ENCODE measurements at regions not wholly inside any gene's neighbourhood (a gene's known extent, or its start where the extent isn't known, plus 50 kb on each side); places are given as distances from the start of the nearest gene placed in this dataset.

GRCh38 chr5:87570366-87570765 is 157.6 kb upstream of the CCNH start:
- no peak overlapping the region for H3K4me3 ChIP-seq
- H3K27ac ChIP-seq = no peak overlapping the region
- no peaks in the 10 kb centered on the region for H3K9me3 ChIP-seq
- intact Hi-C loops (cut with DNase I) = no loop called here
- H3K36me3 ChIP-seq = no peaks in the 10 kb centered on the region
- no peaks in the 10 kb centered on the region for H3K27me3 ChIP-seq (ENCODE audit: low read depth)
- DNase-seq (no peak), ATAC-seq (no peak)
- TF ChIP-seq, protein P1, sequence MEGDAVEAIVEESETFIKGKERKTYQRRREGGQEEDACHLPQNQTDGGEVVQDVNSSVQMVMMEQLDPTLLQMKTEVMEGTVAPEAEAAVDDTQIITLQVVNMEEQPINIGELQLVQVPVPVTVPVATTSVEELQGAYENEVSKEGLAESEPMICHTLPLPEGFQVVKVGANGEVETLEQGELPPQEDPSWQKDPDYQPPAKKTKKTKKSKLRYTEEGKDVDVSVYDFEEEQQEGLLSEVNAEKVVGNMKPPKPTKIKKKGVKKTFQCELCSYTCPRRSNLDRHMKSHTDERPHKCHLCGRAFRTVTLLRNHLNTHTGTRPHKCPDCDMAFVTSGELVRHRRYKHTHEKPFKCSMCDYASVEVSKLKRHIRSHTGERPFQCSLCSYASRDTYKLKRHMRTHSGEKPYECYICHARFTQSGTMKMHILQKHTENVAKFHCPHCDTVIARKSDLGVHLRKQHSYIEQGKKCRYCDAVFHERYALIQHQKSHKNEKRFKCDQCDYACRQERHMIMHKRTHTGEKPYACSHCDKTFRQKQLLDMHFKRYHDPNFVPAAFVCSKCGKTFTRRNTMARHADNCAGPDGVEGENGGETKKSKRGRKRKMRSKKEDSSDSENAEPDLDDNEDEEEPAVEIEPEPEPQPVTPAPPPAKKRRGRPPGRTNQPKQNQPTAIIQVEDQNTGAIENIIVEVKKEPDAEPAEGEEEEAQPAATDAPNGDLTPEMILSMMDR (IDR thresholded peaks at IDR 0.05) = no peak
- H3K4me1 ChIP-seq = no peaks in the 10 kb centered on the region

- DNase-seq = no peak
- TF ChIP-seq, protein P1 (IDR thresholded peaks at IDR 0.05) = no peak
- Histone ChIP-seq H3K4me3 (no peak overlapping the region), H3K9me3 (no peaks in the 10 kb centered on the region), H3K4me1 (no peaks in the 10 kb centered on the region), H3K36me3 (no peaks in the 10 kb centered on the region), H3K27me3 (ENCODE audit: low read depth) (no peaks in the 10 kb centered on the region), H3K27ac (no peak overlapping the region)
- no peak for ATAC-seq
- intact Hi-C loops (cut with DNase I) = no loop called here
These were observed 149.3 kb upstream of the CCNH start for GRCh38 chr5:87562068-87562467.

GRCh38 chr5:87560528-87560927 is 147.8 kb upstream of the CCNH start:
- DNase-seq (no peak), ATAC-seq (no peak)
- H3K27me3 ChIP-seq (ENCODE audit: low read depth) = no peaks in the 10 kb centered on the region
- no peak overlapping the region for H3K27ac ChIP-seq
- no peak overlapping the region for H3K4me3 ChIP-seq
- H3K4me1 ChIP-seq = no peaks in the 10 kb centered on the region
- intact Hi-C loops (cut with DNase I) = no loop called here
- H3K9me3 ChIP-seq = no peaks in the 10 kb centered on the region
- TF ChIP-seq, protein P1 (IDR thresholded peaks at IDR 0.05) = no peak
- no peaks in the 10 kb centered on the region for H3K36me3 ChIP-seq

- ATAC-seq (no peak), DNase-seq (no peak)
- H3K27ac ChIP-seq = no peak overlapping the region
- H3K4me1 ChIP-seq = no peaks in the 10 kb centered on the region
- intact Hi-C loops (cut with DNase I) = no loop called here
- TF ChIP-seq, protein P1 (IDR thresholded peaks at IDR 0.05) = no peak
- no peaks in the 10 kb centered on the region for H3K27me3 ChIP-seq (ENCODE audit: low read depth)
- no peak overlapping the region for H3K4me3 ChIP-seq
- H3K9me3 ChIP-seq = no peaks in the 10 kb centered on the region
- H3K36me3 ChIP-seq = no peaks in the 10 kb centered on the region
These were observed 139.2 kb upstream of the CCNH start for GRCh38 chr5:87551911-87552310.

DNA sequence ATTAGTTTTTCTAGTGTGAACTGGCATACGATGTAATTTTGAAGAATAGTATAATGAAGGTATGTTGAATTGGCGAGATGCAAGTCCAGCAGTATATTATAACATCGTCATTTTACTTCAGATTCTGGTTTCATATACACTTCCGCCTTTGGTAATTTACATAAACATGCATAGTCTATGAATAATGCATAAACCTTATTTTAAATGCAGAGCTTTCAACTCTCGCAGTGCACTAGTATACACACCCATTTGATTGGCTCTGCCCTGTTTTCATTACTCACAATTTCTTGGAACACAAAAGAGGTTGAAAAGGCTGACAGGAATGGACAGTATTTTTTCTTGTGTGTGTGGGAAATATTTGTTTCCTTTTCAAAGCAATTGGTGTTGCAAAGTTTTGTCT is 128.9 kb upstream of the CCNH start:
- intact Hi-C loops (cut with DNase I) = no loop called here
- H3K9me3 ChIP-seq = no peaks in the 10 kb centered on the region
- no peak for DNase-seq

More for the DNA sequence above, 128.9 kb upstream of the CCNH start:
- Histone ChIP-seq H3K36me3 (no peaks in the 10 kb centered on the region), H3K27ac (no peak overlapping the region), H3K4me3 (no peak overlapping the region), H3K4me1 (no peaks in the 10 kb centered on the region), H3K27me3 (ENCODE audit: low read depth) (no peaks in the 10 kb centered on the region)
- TF ChIP-seq, protein P1 (IDR thresholded peaks at IDR 0.05) = no peak
- ATAC-seq = no peak

Data from lower lobe of right lung (tissue), 2 donors.